AG04450 (cell line): ENCODE measurements at regions not wholly inside any gene's neighbourhood (a gene's known extent, or its start where the extent isn't known, plus 50 kb on each side); places are given as distances from the start of the nearest gene placed in this dataset.

Source experiments
- CTCF ChIA-PET: fragments of 300-600, 350-600 bp; formaldehyde crosslinking; extraction: SDS; loops from one replicate; lab custom pipeline; 2022; ENCODE audit warnings: antibody characterized with exemption, inconsistent platforms; lab: Charles Lee
- POLR2A ChIA-PET: fragments of 350-600 bp; formaldehyde crosslinking; extraction: SDS; loops from one replicate; lab custom pipeline; 2021; ENCODE audit warnings: antibody characterized with exemption, inconsistent platforms; lab: Yijun Ruan, JAX
- DNase-seq: peaks from one replicate; pipeline ENCODE4 v3.0.0-alpha.2; 2011; ENCODE audit warnings: low read depth, low spot score
- H3K27ac ChIP-seq: one replicate; pipeline ENCODE4 v1.5.1; 2012; ENCODE audit warnings: low read depth, low read length, control low read depth
- H3K27me3 ChIP-seq: one replicate; pipeline ENCODE4 v1.6.0; 2012; ENCODE audit warnings: low read length; ENCODE audit not compliant: control insufficient read depth, insufficient read depth
- H3K4me3 ChIP-seq: 2 replicates; pipeline ENCODE4 v1.5.1; 2011; ENCODE audit warnings: mild to moderate bottlenecking, low read depth, low read length, control low read depth
- H3K9me3 ChIP-seq: 2 replicates; pipeline ENCODE4 v1.5.1; 2012; ENCODE audit warnings: low read length; ENCODE audit not compliant: control insufficient read depth, insufficient read depth
- TF ChIP-seq, protein P1 (sequence below): IDR thresholded peaks from 2 replicates; pipeline ENCODE4 v1.5.1; 2011; ENCODE audit warnings: low read depth, low read length, control low read depth, inconsistent platforms

DNA sequence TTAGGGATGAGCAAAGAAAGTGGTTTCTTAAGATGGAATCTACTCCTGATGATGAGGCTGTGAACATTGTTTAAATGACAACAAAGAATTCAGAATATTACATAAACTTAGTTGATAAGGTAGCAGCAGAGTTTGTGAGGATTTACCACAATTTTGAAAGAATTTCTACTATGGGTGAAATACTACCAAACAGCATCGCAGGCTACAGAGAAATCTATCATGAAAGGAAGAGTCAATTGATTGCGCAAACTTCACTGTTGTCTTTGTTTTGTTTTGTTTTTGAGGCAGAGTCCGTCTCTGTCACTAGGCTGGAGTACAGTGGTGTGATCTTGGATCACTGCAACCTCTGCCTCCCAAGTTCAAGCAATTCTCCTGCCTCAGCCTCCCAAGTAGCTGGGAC is 107.4 kb upstream of the SLC6A6 start:
- CTCF ChIA-PET, result interaction anchor here (0.9 to 2.0 kb wide), 2 partner anchors 33 to 92 kb away, joined by 3 to 5 read pairs; no protein-coding TSS in a partner anchor
- DNase-seq, result no peak
- H3K27ac ChIP-seq, result no peak overlapping the region
- TF ChIP-seq, protein P1, sequence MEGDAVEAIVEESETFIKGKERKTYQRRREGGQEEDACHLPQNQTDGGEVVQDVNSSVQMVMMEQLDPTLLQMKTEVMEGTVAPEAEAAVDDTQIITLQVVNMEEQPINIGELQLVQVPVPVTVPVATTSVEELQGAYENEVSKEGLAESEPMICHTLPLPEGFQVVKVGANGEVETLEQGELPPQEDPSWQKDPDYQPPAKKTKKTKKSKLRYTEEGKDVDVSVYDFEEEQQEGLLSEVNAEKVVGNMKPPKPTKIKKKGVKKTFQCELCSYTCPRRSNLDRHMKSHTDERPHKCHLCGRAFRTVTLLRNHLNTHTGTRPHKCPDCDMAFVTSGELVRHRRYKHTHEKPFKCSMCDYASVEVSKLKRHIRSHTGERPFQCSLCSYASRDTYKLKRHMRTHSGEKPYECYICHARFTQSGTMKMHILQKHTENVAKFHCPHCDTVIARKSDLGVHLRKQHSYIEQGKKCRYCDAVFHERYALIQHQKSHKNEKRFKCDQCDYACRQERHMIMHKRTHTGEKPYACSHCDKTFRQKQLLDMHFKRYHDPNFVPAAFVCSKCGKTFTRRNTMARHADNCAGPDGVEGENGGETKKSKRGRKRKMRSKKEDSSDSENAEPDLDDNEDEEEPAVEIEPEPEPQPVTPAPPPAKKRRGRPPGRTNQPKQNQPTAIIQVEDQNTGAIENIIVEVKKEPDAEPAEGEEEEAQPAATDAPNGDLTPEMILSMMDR, result no peak
- no peak overlapping the region for H3K4me3 ChIP-seq
- no peaks in the 10 kb centered on the region; the same call in 1 of the 2 replicates for H3K9me3 ChIP-seq
- POLR2A ChIA-PET, result no interaction called here
- peaks cover 9% of the 10 kb centered on the region for H3K27me3 ChIP-seq

GRCh38 chr3:14295801-14296200 is 106.6 kb upstream of the SLC6A6 start:
- CTCF ChIA-PET, result interaction anchor here (0.9 to 1.4 kb wide), 3 partner anchors 17 to 92 kb away, joined by 3 to 6 read pairs (median 4); no protein-coding TSS in a partner anchor
- Histone ChIP-seq H3K9me3 (no peaks in the 10 kb centered on the region; the same call in 1 of the 2 replicates), H3K4me3 (no peak overlapping the region), H3K27ac (no peak overlapping the region), H3K27me3 (peaks cover 9% of the 10 kb centered on the region)
- POLR2A ChIA-PET, result no interaction called here
- no peak for DNase-seq
- TF ChIP-seq, protein P1, result no peak

GRCh38 chr3:14297305-14297704 is 105.1 kb upstream of the SLC6A6 start:
- POLR2A ChIA-PET, result no interaction called here
- Histone ChIP-seq H3K4me3 (no peak overlapping the region), H3K27ac (no peak overlapping the region), H3K27me3 (peaks cover 6% of the 10 kb centered on the region), H3K9me3 (no peaks in the 10 kb centered on the region; the same call in 1 of the 2 replicates)
- no peak for DNase-seq
- CTCF ChIA-PET, result no interaction called here
- TF ChIP-seq, protein P1, result no peak

DNA sequence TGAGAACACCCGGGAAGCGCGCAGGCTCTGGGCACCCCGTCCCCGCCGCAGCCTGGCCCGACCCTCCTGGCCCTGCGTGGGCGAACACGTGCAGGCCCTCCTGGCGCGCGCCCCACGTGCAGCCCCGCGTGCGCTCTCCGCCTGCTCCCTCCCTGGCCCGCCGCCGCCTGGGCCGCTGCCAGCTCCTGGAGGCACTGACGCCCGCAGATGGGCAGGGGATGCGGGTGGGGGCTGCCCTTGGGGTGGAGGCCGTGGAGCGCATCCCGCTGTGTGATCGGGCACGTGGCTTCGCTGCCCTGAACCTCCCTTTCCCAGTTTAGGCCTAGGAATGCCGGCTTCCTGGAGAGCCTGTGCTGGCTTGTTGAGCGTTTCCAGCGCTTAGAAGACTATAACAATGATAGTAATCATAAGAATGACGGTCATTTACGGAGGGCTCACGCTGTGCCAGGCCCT is 104.6 kb upstream of the SLC6A6 start:
- DNase-seq, result no peak
- CTCF ChIA-PET, result no interaction called here

GRCh38 chr3:14298442-14298841 is 104.0 kb upstream of the SLC6A6 start:
- Histone ChIP-seq H3K9me3 (no peaks in the 10 kb centered on the region; the same call in 1 of the 2 replicates), H3K27ac (no peak overlapping the region), H3K4me3 (no peak overlapping the region), H3K27me3 (peaks cover 17% of the 10 kb centered on the region)
- no peak for DNase-seq
- CTCF ChIA-PET, result no interaction called here
- TF ChIP-seq, protein P1, result no peak
- POLR2A ChIA-PET, result no interaction called here

More for the DNA sequence above, 104.6 kb upstream of the SLC6A6 start:
- Histone ChIP-seq H3K9me3 (no peaks in the 10 kb centered on the region; the same call in 1 of the 2 replicates), H3K4me3 (no peak overlapping the region), H3K27ac (no peak overlapping the region), H3K27me3 (peaks cover 11% of the 10 kb centered on the region)
- TF ChIP-seq, protein P1, result no peak
- POLR2A ChIA-PET, result no interaction called here
